Peyer's patch (tissue), 4 donors: ENCODE measurements at regions not wholly inside any gene's neighbourhood (a gene's known extent, or its start where the extent isn't known, plus 50 kb on each side); places are given as distances from the start of the nearest gene placed in this dataset.
"Not testable (repeated sequence)": the region's sequence is repeated elsewhere in the genome, so short reads cannot be mapped to it uniquely, and the experiment has no call there.

Source experiments
- DNase-seq, 3 donors: peaks; one replicate each; pipeline ENCODE4 v3.0.0-alpha.2; 2017 to 2019
- H3K27ac ChIP-seq, 4 donors: fragments of 200-600 bp; sonication (generic); one replicate each; pipeline ENCODE4 v1.5.1; 2016 to 2019
- H3K27me3 ChIP-seq, 2 donors: fragments of 200-600 bp; sonication (generic); one replicate each; pipeline ENCODE4 v1.5.1; 2019
- H3K36me3 ChIP-seq, 3 donors: fragments of 200-600 bp; sonication (generic); one replicate each; pipeline ENCODE4 v1.5.1; 2016 to 2019
- H3K4me1 ChIP-seq, 4 donors: fragments of 200-600 bp; sonication (generic); one replicate each; pipeline ENCODE4 v1.5.1; 2016 to 2019
- H3K4me3 ChIP-seq, 4 donors: fragments of 200-600 bp; sonication (generic); 1 replicate in 3 of 4; 2 replicates in 1 of 4; pipeline ENCODE4 v1.5.1; 2016 to 2019; ENCODE audit warnings: mild to moderate bottlenecking in 1 of 4
- H3K9me3 ChIP-seq, 4 donors: fragments of 200-600 bp; sonication (generic); one replicate each; pipeline ENCODE4 v1.5.1; 2016 to 2019; ENCODE audit warnings: mild to moderate bottlenecking in 1 of 4
- CTCF ChIP-seq, 6 experiments: fragments of 450-650 bp in 4 of 6; fragments of 200-600 bp in 2 of 6; sonication (generic) in 1 of 6; IDR thresholded peaks; one replicate each; pipeline ENCODE4 v1.5.1; 2017 to 2019; ENCODE audit warnings: antibody characterized with exemption in 6 of 6, mild to moderate bottlenecking in 3 of 6, moderate library complexity in 1 of 6
- POLR2A ChIP-seq, 2 donors: fragments of 450-650 bp; IDR thresholded peaks; one replicate each; pipeline ENCODE4 v1.5.1; 2017; ENCODE audit warnings: antibody characterized with exemption in 2 of 2, mild to moderate bottlenecking in 2 of 2, moderate library complexity in 2 of 2

- Histone ChIP-seq H3K27me3 (no peaks in the 10 kb centered on the region), H3K9me3 (no peaks in the 10 kb centered on the region), H3K27ac (no peak overlapping the region), H3K36me3 (no peaks in the 10 kb centered on the region), H3K4me3 (no peak overlapping the region), H3K4me1 (no peaks in the 10 kb centered on the region)
- no peak for DNase-seq
- no peak for TF ChIP-seq CTCF (IDR thresholded peaks at IDR 0.05)
- TF ChIP-seq POLR2A (IDR thresholded peaks at IDR 0.05), result no peak
Observed at GRCh38 chr2:7868836-7869235, 813.0 kb upstream of the ID2 start.

- not testable (repeated sequence) for H3K9me3 ChIP-seq, H3K36me3 ChIP-seq, H3K4me1 ChIP-seq, H3K4me3 ChIP-seq, H3K27ac ChIP-seq, DNase-seq, H3K27me3 ChIP-seq
Observed at GRCh38 chr2:7876445-7876844, 805.4 kb upstream of the ID2 start.

GRCh38 chr2:7878266-7878665 lies 803.6 kb upstream of the ID2 start:
- H3K4me1 ChIP-seq, DNase-seq, H3K9me3 ChIP-seq, H3K27ac ChIP-seq, H3K4me3 ChIP-seq, H3K36me3 ChIP-seq, H3K27me3 ChIP-seq: not testable (repeated sequence)

GRCh38 chr2:7878786-7879482 lies 802.9 kb upstream of the ID2 start:
- no peak for DNase-seq
- Histone ChIP-seq H3K4me3 (no peak overlapping the region), H3K4me1 (no peaks in the 10 kb centered on the region), H3K27ac (no peak overlapping the region), H3K36me3 (no peaks in the 10 kb centered on the region), H3K9me3 (no peaks in the 10 kb centered on the region), H3K27me3 (no peaks in the 10 kb centered on the region)
- TF ChIP-seq CTCF (IDR thresholded peaks at IDR 0.05), result no peak
- no peak for TF ChIP-seq POLR2A (IDR thresholded peaks at IDR 0.05)

GRCh38 chr2:7879483-7879835 lies 802.4 kb upstream of the ID2 start:
- no peak for TF ChIP-seq CTCF (IDR thresholded peaks at IDR 0.05)
- TF ChIP-seq POLR2A (IDR thresholded peaks at IDR 0.05), result no peak
- H3K4me1 ChIP-seq, result no peaks in the 10 kb centered on the region
- no peaks in the 10 kb centered on the region for H3K27me3 ChIP-seq
- H3K4me3 ChIP-seq, result no peak overlapping the region
- no peaks in the 10 kb centered on the region for H3K36me3 ChIP-seq
- H3K27ac ChIP-seq, result no peak overlapping the region
- DNase-seq, result no peak
- no peaks in the 10 kb centered on the region for H3K9me3 ChIP-seq

GRCh38 chr2:7880126-7880525 lies 801.7 kb upstream of the ID2 start:
- DNase-seq, result no peak
- H3K27ac ChIP-seq, result no peak overlapping the region

More at GRCh38 chr2:7880126-7880525, 801.7 kb upstream of the ID2 start:
- Histone ChIP-seq H3K4me1 (no peaks in the 10 kb centered on the region), H3K27me3 (no peaks in the 10 kb centered on the region), H3K9me3 (no peaks in the 10 kb centered on the region), H3K36me3 (no peaks in the 10 kb centered on the region), H3K4me3 (no peak overlapping the region)
- TF ChIP-seq CTCF (IDR thresholded peaks at IDR 0.05), result no peak
- TF ChIP-seq POLR2A (IDR thresholded peaks at IDR 0.05), result no peak
